Lower lobe of right lung (tissue), 2 donors: ENCODE measurements at regions not wholly inside any gene's neighbourhood (a gene's known extent, or its start where the extent isn't known, plus 50 kb on each side); places are given as distances from the start of the nearest gene placed in this dataset.

Experiments
- ATAC-seq, 2 donors: fragments of 200-7000 bp; cut with Tn5 transposase; one replicate each; pipeline ENCODE4 v1.9.1; 2020 to 2022; ENCODE audit warnings: mild to moderate bottlenecking in 2 of 2, moderate library complexity in 2 of 2
- DNase-seq: peaks from one replicate; pipeline ENCODE4 v3.0.0-alpha.2; 2020
- H3K27ac ChIP-seq: fragments of 200-600 bp; one replicate; pipeline ENCODE4 v1.8.0; 2022
- H3K27me3 ChIP-seq: fragments of 200-600 bp; one replicate; pipeline ENCODE4 v1.8.0; 2022; ENCODE audit warnings: low read depth
- H3K36me3 ChIP-seq: fragments of 200-600 bp; one replicate; pipeline ENCODE4 v1.8.0; 2022; ENCODE audit warnings: mild to moderate bottlenecking
- H3K4me1 ChIP-seq: fragments of 200-600 bp; one replicate; pipeline ENCODE4 v1.8.0; 2022
- H3K4me3 ChIP-seq: fragments of 200-600 bp; one replicate; pipeline ENCODE4 v1.8.0; 2022; ENCODE audit warnings: mild to moderate bottlenecking
- H3K9me3 ChIP-seq: fragments of 200-600 bp; one replicate; pipeline ENCODE4 v1.8.0; 2022
- intact Hi-C: fragments of 100-400 bp; cut with DNase I; formaldehyde crosslinking; loops from one replicate; pipeline ENCODE4 v1.11.0; 2022
- TF ChIP-seq, protein P1 (sequence below): fragments of 200-600 bp; IDR thresholded peaks from one replicate; pipeline ENCODE4 v1.8.0; 2022; ENCODE audit warnings: antibody characterized with exemption, mild to moderate bottlenecking
- donor health status: DM: no; HTN: yes; CAD: no; lungs with severe emphysema.

DNA sequence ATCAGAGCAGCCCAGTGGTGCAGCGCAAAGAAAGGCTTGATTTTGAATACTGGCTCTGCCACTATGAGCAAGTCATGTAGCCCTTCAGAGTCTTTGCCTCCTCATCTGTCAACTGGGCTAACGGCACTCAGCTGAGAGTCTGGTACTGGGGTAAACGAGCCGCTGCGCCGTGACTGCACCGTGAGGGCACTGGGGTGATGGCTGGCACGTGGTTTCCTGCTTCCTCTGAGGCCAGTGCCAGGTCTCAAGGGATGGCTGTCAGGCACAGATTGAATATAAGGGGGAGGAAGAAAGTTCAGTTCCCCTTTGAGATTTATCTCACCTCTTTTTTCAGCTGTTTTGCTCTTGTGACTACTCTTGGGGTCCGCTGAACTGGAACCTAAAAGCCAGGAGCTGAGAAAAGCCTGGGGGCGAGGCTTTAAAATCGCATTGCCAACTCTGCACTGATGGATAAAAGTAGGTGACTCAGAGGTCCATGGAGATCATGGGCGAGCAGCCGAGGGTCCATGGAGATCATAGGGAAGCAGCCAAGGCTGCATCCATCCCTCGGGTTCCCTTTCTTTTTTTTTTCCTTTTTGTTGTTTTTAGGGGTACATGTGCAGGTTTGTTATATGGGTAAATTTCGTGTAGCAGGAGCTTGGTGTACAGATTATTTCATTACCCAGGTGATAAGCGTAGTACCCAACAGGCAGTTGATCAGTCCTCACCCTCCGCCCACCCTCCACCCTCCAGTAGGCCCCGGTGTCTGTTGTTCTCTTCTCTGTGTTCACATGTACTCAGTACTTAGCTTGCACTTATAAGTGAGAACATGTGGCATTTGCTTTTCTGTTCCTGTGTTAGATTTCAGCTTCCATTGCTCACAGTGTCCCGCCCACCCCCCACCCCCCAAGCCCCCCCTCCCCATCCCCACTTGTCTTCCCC lies 114.3 kb downstream of the SPP2 start:
- Histone ChIP-seq H3K27me3 (no peaks in the 10 kb centered on the region), H3K4me1 (no peaks in the 10 kb centered on the region), H3K27ac (no peak overlapping the region), H3K9me3 (no peaks in the 10 kb centered on the region), H3K4me3 (no peak overlapping the region), H3K36me3 (no peaks in the 10 kb centered on the region)
- ATAC-seq (peak in 1 of 2 donors; percentile 37), DNase-seq (no peak)
- intact Hi-C loops = no loop called here
- TF ChIP-seq, protein P1, sequence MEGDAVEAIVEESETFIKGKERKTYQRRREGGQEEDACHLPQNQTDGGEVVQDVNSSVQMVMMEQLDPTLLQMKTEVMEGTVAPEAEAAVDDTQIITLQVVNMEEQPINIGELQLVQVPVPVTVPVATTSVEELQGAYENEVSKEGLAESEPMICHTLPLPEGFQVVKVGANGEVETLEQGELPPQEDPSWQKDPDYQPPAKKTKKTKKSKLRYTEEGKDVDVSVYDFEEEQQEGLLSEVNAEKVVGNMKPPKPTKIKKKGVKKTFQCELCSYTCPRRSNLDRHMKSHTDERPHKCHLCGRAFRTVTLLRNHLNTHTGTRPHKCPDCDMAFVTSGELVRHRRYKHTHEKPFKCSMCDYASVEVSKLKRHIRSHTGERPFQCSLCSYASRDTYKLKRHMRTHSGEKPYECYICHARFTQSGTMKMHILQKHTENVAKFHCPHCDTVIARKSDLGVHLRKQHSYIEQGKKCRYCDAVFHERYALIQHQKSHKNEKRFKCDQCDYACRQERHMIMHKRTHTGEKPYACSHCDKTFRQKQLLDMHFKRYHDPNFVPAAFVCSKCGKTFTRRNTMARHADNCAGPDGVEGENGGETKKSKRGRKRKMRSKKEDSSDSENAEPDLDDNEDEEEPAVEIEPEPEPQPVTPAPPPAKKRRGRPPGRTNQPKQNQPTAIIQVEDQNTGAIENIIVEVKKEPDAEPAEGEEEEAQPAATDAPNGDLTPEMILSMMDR = no peak

DNA sequence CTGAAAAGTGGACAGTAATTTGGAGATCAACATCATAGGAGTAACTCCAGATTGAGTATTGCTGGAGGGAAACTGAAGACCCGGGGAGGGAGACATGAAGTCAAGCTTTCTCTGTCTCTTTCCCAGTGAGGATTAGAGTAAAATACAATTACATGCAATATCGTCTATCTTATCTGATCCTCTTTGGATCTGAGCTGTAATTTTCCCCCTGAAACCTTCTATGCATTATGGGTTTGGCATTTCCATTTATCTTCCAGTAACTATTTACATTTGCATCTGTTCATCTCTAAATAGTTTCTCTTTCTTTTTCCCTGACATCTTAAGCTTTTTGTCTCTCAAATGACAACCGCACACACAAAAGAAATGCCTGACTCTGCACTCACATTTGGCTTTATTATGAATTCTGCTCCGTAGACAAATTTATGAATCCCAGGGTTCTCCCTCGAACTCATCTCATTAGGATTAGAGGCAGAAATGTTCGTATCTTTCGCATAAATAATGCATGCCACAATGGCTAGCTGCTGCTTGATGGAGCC lies 113.1 kb downstream of the SPP2 start:
- TF ChIP-seq, protein P1 = no peak
- H3K27ac ChIP-seq = no peak overlapping the region
- intact Hi-C loops = no loop called here
- ATAC-seq (no peak), DNase-seq (no peak)
- no peaks in the 10 kb centered on the region for H3K36me3 ChIP-seq
- no peaks in the 10 kb centered on the region for H3K27me3 ChIP-seq
- H3K9me3 ChIP-seq = no peaks in the 10 kb centered on the region
- H3K4me3 ChIP-seq = no peak overlapping the region
- no peaks in the 10 kb centered on the region for H3K4me1 ChIP-seq

DNA sequence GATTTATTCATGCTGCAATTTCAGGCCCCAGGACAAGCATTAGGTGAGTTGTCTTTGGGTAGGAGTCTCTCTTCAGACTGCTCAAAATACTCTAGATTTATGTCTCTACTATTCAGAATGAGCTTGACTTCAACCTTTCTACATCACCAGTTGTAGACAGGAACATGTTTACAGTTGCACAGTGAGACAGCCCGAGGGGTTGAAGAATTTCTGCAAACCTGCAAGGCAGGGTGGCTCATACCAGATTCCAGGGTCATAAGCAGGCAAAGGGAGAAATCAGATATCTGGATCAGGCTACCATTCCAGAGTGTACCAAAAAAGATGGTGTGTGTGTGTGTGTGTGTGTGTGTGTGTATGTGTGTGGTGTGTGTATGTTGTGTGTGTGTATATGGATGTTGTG lies 112.4 kb downstream of the SPP2 start:
- Histone ChIP-seq H3K36me3 (no peaks in the 10 kb centered on the region), H3K4me3 (no peak overlapping the region), H3K9me3 (no peaks in the 10 kb centered on the region), H3K4me1 (no peaks in the 10 kb centered on the region), H3K27ac (no peak overlapping the region), H3K27me3 (peaks cover 2% of the 10 kb centered on the region)
- TF ChIP-seq, protein P1 = no peak
- ATAC-seq (no peak), DNase-seq (no peak)
- intact Hi-C loops = no loop called here

DNA sequence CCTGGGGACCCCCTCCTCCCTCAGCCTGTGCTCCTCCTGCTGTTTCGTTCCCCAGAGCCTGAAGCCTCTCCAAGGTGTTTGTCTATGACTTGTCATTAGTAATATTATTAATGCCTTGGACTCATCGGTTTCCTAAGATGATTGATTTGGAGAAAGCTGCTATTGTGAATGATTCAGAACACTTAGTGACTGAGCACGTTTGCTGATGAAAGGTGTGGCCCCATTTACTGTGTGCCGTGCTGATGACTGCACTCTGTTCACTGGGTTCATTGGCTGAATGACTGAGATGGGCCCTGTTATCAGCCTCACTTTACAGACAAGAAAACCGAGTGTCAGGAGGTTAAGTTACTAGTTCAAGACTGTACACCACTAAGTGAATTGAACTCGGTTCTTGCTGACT lies 111.4 kb downstream of the SPP2 start:
- intact Hi-C loops = no loop called here
- no peak overlapping the region for H3K4me3 ChIP-seq
- no peak for ATAC-seq
- H3K9me3 ChIP-seq = no peaks in the 10 kb centered on the region
- TF ChIP-seq, protein P1 = no peak
- H3K27me3 ChIP-seq = peaks cover 3% of the 10 kb centered on the region
- no peaks in the 10 kb centered on the region for H3K36me3 ChIP-seq
- no peak overlapping the region for H3K27ac ChIP-seq
- DNase-seq = no peak
- no peaks in the 10 kb centered on the region for H3K4me1 ChIP-seq

DNA sequence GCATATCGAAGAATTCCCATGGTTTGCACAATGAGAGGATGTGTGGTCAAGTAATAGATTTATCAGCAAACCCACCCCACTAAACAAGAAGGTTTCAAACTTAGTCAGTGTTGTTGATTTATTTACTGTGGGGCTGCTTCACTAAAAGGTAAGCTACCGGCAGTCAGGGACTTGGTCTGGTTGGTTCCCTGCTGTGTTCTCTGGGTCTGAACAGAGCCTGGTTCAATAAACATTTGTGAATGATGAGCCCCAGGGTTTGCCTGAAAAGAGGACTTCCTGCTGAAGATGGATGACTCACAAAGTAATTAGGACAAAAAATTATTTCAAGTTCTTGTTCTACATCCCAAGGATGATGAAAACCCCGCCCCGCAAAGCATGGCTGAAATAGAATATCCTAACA lies 108.3 kb downstream of the SPP2 start:
- no peaks in the 10 kb centered on the region for H3K4me1 ChIP-seq
- intact Hi-C loops = no loop called here
- H3K36me3 ChIP-seq = no peaks in the 10 kb centered on the region
- DNase-seq (no peak), ATAC-seq (no peak)
- no peak overlapping the region for H3K27ac ChIP-seq
- H3K4me3 ChIP-seq = no peak overlapping the region
- peaks cover 8% of the 10 kb centered on the region for H3K27me3 ChIP-seq
- TF ChIP-seq, protein P1 = no peak
- no peaks in the 10 kb centered on the region for H3K9me3 ChIP-seq
